B cell (primary cell): ENCODE measurements at regions not wholly inside any gene's neighbourhood (a gene's known extent, or its start where the extent isn't known, plus 50 kb on each side); places are given as distances from the start of the nearest gene placed in this dataset.

ENCODE experiments used
- ATAC-seq: fragments of 200-7000 bp; cut with Tn5 transposase; one replicate; pipeline ENCODE4 v1.10.0; 2021; ENCODE audit warnings: low read depth, mild to moderate bottlenecking, moderate number of reproducible peaks, moderate library complexity
- CTCF ChIA-PET: fragments of 350-600 bp; sonication (Branson Sonifier 250); formaldehyde crosslinking; loops from one replicate; lab custom pipeline; 2021; ENCODE audit warnings: antibody characterized with exemption, inconsistent platforms; lab: Charles Lee
- POLR2A ChIA-PET: fragments of 350-600 bp; sonication (Branson Sonifier 250); formaldehyde crosslinking; loops from one replicate; lab custom pipeline; 2021; ENCODE audit warnings: antibody characterized with exemption; lab: Charles Lee
- DNase-seq: peaks from one replicate; pipeline ENCODE4 v3.0.0; 2013
- H2AFZ ChIP-seq: 2 replicates; pipeline ENCODE4 v1.6.1; 2012; ENCODE audit warnings: mild to moderate bottlenecking, low read depth, low read length; ENCODE audit not compliant: insufficient read depth, poor library complexity, severe bottlenecking
- H3K27ac ChIP-seq, 2 donors: 1 replicate in 1 of 2; 2 replicates in 1 of 2; pipeline ENCODE4 v1.5.1; 2012 to 2013; ENCODE audit warnings: low read length in 2 of 2, mild to moderate bottlenecking in 2 of 2, moderate library complexity in 1 of 2
- H3K27me3 ChIP-seq, 4 experiments: fragments of 200-600 bp in 1 of 4; sonication (generic) in 1 of 4; replicated peaks in 1 of 4; 1 replicate in 2 of 4; 2 replicates in 2 of 4; pipeline versions ENCODE4 v1.6.1 to v1.7.0; 2013 to 2016; ENCODE audit warnings: low read length in 3 of 4, mild to moderate bottlenecking in 2 of 4, mixed read lengths in 1 of 4, moderate library complexity in 1 of 4; ENCODE audit not compliant: insufficient read depth in 4 of 4, control insufficient read depth in 3 of 4; ENCODE audit errors: control extremely low read depth in 1 of 4
- H3K36me3 ChIP-seq, 2 experiments: replicated peaks in 1 of 2; 1 replicate in 1 of 2; 2 replicates in 1 of 2; pipeline versions ENCODE4 v1.6.1 to v1.7.1; 2013; ENCODE audit warnings: low read length in 1 of 2; ENCODE audit not compliant: insufficient read depth in 2 of 2, control insufficient read depth in 1 of 2; ENCODE audit errors: control extremely low read depth in 1 of 2, extremely low read depth in 1 of 2
- H3K4me1 ChIP-seq, 2 donors: fragments of 200-600 bp in 1 of 2; sonication (generic) in 1 of 2; 1 replicate in 1 of 2; 2 replicates in 1 of 2; pipeline versions ENCODE4 v1.5.1 to v1.6.1; 2013 to 2017; ENCODE audit warnings: low read length in 2 of 2; ENCODE audit not compliant: control insufficient read depth in 2 of 2, insufficient read depth in 2 of 2
- H3K4me2 ChIP-seq: replicated peaks from 2 replicates; pipeline ENCODE3; 2012; ENCODE audit warnings: mild to moderate bottlenecking, low read depth, low read length; ENCODE audit not compliant: poor library complexity, severe bottlenecking
- H3K4me3 ChIP-seq, 5 experiments: fragments of 200-600 bp in 1 of 5; sonication (generic) in 1 of 5; 1 replicate in 3 of 5; 2 replicates in 2 of 5; pipeline versions ENCODE4 v1.5.1 to v1.7.0; 2011 to 2016; ENCODE audit warnings: low read length in 4 of 5, mild to moderate bottlenecking in 4 of 5, low read depth in 2 of 5, control low read depth in 1 of 5, moderate library complexity in 1 of 5; ENCODE audit not compliant: insufficient read depth in 1 of 5; ENCODE audit errors: control extremely low read depth in 1 of 5, extremely low read depth in 1 of 5
- H3K79me2 ChIP-seq: fragments of 200-600 bp; sonication (generic); one replicate; pipeline ENCODE4 v1.6.0; 2016; ENCODE audit warnings: low read length; ENCODE audit not compliant: control insufficient read depth, insufficient read depth
- H3K9ac ChIP-seq: fragments of 200-600 bp; sonication (generic); 2 replicates; pipeline ENCODE4 v1.6.1; 2017; ENCODE audit warnings: mild to moderate bottlenecking, low read length, moderate library complexity
- H3K9me3 ChIP-seq, 3 donors: one replicate each; pipeline versions ENCODE4 v1.6.1 to v1.7.1; 2013; ENCODE audit warnings: low read length in 2 of 3; ENCODE audit not compliant: control insufficient read depth in 2 of 3, insufficient read depth in 1 of 3; ENCODE audit errors: control extremely low read depth in 1 of 3
- H4K20me1 ChIP-seq: 2 replicates; pipeline ENCODE4 v1.6.0; 2012; ENCODE audit warnings: mild to moderate bottlenecking, low read length; ENCODE audit not compliant: insufficient read depth, control insufficient read depth, poor library complexity, severe bottlenecking
- H3K27ac Mint-ChIP-seq: one replicate; pipeline ENCODE4 v1.8.0; 2021; ENCODE audit warnings: mixed read lengths
- H3K27me3 Mint-ChIP-seq: one replicate; pipeline ENCODE4 v1.8.0; 2021; ENCODE audit warnings: mixed read lengths
- H3K4me1 Mint-ChIP-seq: one replicate; pipeline ENCODE4 v1.8.0; 2021; ENCODE audit warnings: mixed read lengths
- H3K4me3 Mint-ChIP-seq: one replicate; pipeline ENCODE4 v1.8.0; 2021; ENCODE audit warnings: mixed read lengths
- H3K9me3 Mint-ChIP-seq: one replicate; pipeline ENCODE4 v1.8.0; 2022; ENCODE audit warnings: mixed read lengths; ENCODE audit not compliant: insufficient read depth
- CTCF ChIP-seq: fragments of 200-600 bp; IDR thresholded peaks from one replicate; pipeline ENCODE4 v1.8.0; 2022; ENCODE audit warnings: antibody characterized with exemption, mild to moderate bottlenecking
- EZH2 ChIP-seq: IDR thresholded peaks from 2 replicates; pipeline ENCODE4 v1.6.1; 2012; ENCODE audit warnings: borderline replicate concordance, low read depth, mild to moderate bottlenecking, moderate library complexity, low read length; ENCODE audit not compliant: insufficient read depth, poor library complexity, severe bottlenecking
- WGBS: methylation state at CpG from one replicate; pipeline ENCODE4 v1.1.5; 2013; ENCODE audit warnings: missing lambda C conversion rate; ENCODE audit not compliant: insufficient coverage; 5-methylcytosine and 5-hydroxymethylcytosine counted together
- intact Hi-C: fragments of 100-400 bp; cut with micrococcal nuclease; formaldehyde crosslinking; loops from one replicate; pipeline ENCODE4 v1.10.0; 2022

GRCh38 chr18:60560071-60560470 is 187.5 kb upstream of the MC4R start:
- POLR2A ChIA-PET, result no interaction called here
- no peaks in the 10 kb centered on the region for H3K9me3 Mint-ChIP-seq

GRCh38 chr18:60563082-60563481 is 190.5 kb upstream of the MC4R start:
- no peak overlapping the region for H3K4me2 ChIP-seq
- WGBS, result no CpG with 5 or more reads among the region's 3 CpGs
- H3K4me3 ChIP-seq, result no peak overlapping the region
- no peaks in the 10 kb centered on the region for H3K9me3 Mint-ChIP-seq
- H3K4me1 Mint-ChIP-seq, result no peaks in the 10 kb centered on the region
- no peaks in the 10 kb centered on the region for H3K79me2 ChIP-seq
- intact Hi-C loops, result no loop called here
- H3K9ac ChIP-seq, result no peak overlapping the region
- H3K9me3 ChIP-seq, result no peaks in the 10 kb centered on the region
- no peaks in the 10 kb centered on the region for H3K36me3 ChIP-seq
- DNase-seq, result no peak
- H3K4me3 Mint-ChIP-seq, result no peak overlapping the region
- no peaks in the 10 kb centered on the region for H3K27me3 Mint-ChIP-seq
- no peak overlapping the region for H3K27ac Mint-ChIP-seq
- no peak for TF ChIP-seq EZH2
- TF ChIP-seq CTCF, result no peak
- no peaks in the 10 kb centered on the region for H4K20me1 ChIP-seq
- H3K27me3 ChIP-seq, result no peaks in the 10 kb centered on the region
- no peak overlapping the region for H3K27ac ChIP-seq
- ATAC-seq, result no peak
- H3K4me1 ChIP-seq, result no peaks in the 10 kb centered on the region
- POLR2A ChIA-PET, result no interaction called here
- CTCF ChIA-PET, result no interaction called here
- no peak overlapping the region for H2AFZ ChIP-seq

More at GRCh38 chr18:60560071-60560470, 187.5 kb upstream of the MC4R start:
- DNase-seq (no peak), ATAC-seq (no peak)
- H3K36me3 ChIP-seq, result no peaks in the 10 kb centered on the region
- H3K27me3 ChIP-seq, result no peaks in the 10 kb centered on the region
- no peaks in the 10 kb centered on the region for H3K4me1 ChIP-seq
- H4K20me1 ChIP-seq, result no peaks in the 10 kb centered on the region
- WGBS, result no CpG with 5 or more reads among the region's 2 CpGs
- no peak overlapping the region for H3K27ac Mint-ChIP-seq
- H3K4me2 ChIP-seq, result no peak overlapping the region
- H3K9ac ChIP-seq, result no peak overlapping the region
- no peaks in the 10 kb centered on the region for H3K79me2 ChIP-seq
- CTCF ChIA-PET, result interaction anchor here (2.5 kb wide), 1 partner anchor 9 kb away, joined by 10 read pairs; no protein-coding TSS in a partner anchor
- intact Hi-C loops, result no loop called here
- no peak overlapping the region for H2AFZ ChIP-seq
- TF ChIP-seq CTCF (no peak), EZH2 (no peak)
- no peak overlapping the region for H3K4me3 ChIP-seq
- no peak overlapping the region for H3K4me3 Mint-ChIP-seq
- H3K4me1 Mint-ChIP-seq, result no peaks in the 10 kb centered on the region
- no peak overlapping the region for H3K27ac ChIP-seq
- no peaks in the 10 kb centered on the region for H3K27me3 Mint-ChIP-seq
- H3K9me3 ChIP-seq, result no peaks in the 10 kb centered on the region
